ENCODE measurements at regions not wholly inside any gene's neighbourhood (a gene's known extent, or its start where the extent isn't known, plus 50 kb on each side); places are given as distances from the start of the nearest gene placed in this dataset.

GRCh38 chr3:178456621-178457285, 79.5 kb upstream of the KCNMB2 start:
- Histone ChIP-seq H4K20me1 (ENCODE audit: control insufficient read depth, insufficient read depth, low read depth, low read length) (no peaks in the 10 kb centered on the region), H3K36me3 (ENCODE audit: control insufficient read depth, low read length) (no peaks in the 10 kb centered on the region), H3K4me2 (ENCODE audit: low read length) (no peak overlapping the region), H3K79me2 (ENCODE audit: control insufficient read depth, low read length) (no peaks in the 10 kb centered on the region), H3F3A (ENCODE audit: control insufficient read depth, insufficient read depth) (no peaks in the 10 kb centered on the region), H3K9me2 (replicated peaks; ENCODE audit: control insufficient read depth, low read length) (no peaks in the 10 kb centered on the region), H3K27me3 (ENCODE audit: control insufficient read depth, low read length) (no peaks in the 10 kb centered on the region), H3K4me3 (ENCODE audit: low read length) (no peak overlapping the region), H3K9me3 (ENCODE audit: control insufficient read depth, insufficient read depth, low read length) (peaks cover 7% of the 10 kb centered on the region; the same call in 1 of the 2 replicates), H3K27ac (ENCODE audit: low read depth, low read length) (no peak overlapping the region), H3K4me1 (ENCODE audit: control insufficient read depth, low read length) (peaks cover 11% of the 10 kb centered on the region)
- TF ChIP-seq, protein P1, sequence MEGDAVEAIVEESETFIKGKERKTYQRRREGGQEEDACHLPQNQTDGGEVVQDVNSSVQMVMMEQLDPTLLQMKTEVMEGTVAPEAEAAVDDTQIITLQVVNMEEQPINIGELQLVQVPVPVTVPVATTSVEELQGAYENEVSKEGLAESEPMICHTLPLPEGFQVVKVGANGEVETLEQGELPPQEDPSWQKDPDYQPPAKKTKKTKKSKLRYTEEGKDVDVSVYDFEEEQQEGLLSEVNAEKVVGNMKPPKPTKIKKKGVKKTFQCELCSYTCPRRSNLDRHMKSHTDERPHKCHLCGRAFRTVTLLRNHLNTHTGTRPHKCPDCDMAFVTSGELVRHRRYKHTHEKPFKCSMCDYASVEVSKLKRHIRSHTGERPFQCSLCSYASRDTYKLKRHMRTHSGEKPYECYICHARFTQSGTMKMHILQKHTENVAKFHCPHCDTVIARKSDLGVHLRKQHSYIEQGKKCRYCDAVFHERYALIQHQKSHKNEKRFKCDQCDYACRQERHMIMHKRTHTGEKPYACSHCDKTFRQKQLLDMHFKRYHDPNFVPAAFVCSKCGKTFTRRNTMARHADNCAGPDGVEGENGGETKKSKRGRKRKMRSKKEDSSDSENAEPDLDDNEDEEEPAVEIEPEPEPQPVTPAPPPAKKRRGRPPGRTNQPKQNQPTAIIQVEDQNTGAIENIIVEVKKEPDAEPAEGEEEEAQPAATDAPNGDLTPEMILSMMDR (IDR thresholded peaks at IDR 0.05; ENCODE audit: low read depth, low read length, poor library complexity, severe bottlenecking), result no peak
- TF ChIP-seq EZH2phosphoT487 (IDR thresholded peaks at IDR 0.05; ENCODE audit: borderline replicate concordance, low read length), result no peak

- TF ChIP-seq EZH2phosphoT487 (IDR thresholded peaks at IDR 0.05; ENCODE audit: borderline replicate concordance, low read length), result no peak
- TF ChIP-seq, protein P1 (IDR thresholded peaks at IDR 0.05; ENCODE audit: low read depth, low read length, poor library complexity, severe bottlenecking), result no peak
- H3K27ac ChIP-seq (ENCODE audit: low read depth, low read length), result no peak overlapping the region
- peaks cover 7% of the 10 kb centered on the region; the same call in 1 of the 2 replicates for H3K9me3 ChIP-seq (ENCODE audit: control insufficient read depth, insufficient read depth, low read length)
- no peaks in the 10 kb centered on the region for H3K9me2 ChIP-seq (replicated peaks; ENCODE audit: control insufficient read depth, low read length)
- H3K4me3 ChIP-seq (ENCODE audit: low read length), result no peak overlapping the region
- H3K4me2 ChIP-seq (ENCODE audit: low read length), result no peak overlapping the region
- no peaks in the 10 kb centered on the region for H3F3A ChIP-seq (ENCODE audit: control insufficient read depth, insufficient read depth)
- H3K79me2 ChIP-seq (ENCODE audit: control insufficient read depth, low read length), result no peaks in the 10 kb centered on the region
- no peaks in the 10 kb centered on the region for H4K20me1 ChIP-seq (ENCODE audit: control insufficient read depth, insufficient read depth, low read depth, low read length)
- H3K4me1 ChIP-seq (ENCODE audit: control insufficient read depth, low read length), result peaks cover 6% of the 10 kb centered on the region; the same call in 1 of the 2 replicates
- H3K36me3 ChIP-seq (ENCODE audit: control insufficient read depth, low read length), result no peaks in the 10 kb centered on the region
- no peaks in the 10 kb centered on the region for H3K27me3 ChIP-seq (ENCODE audit: control insufficient read depth, low read length)
These were observed 78.7 kb upstream of the KCNMB2 start for GRCh38 chr3:178457511-178457910.

- Histone ChIP-seq H3F3A (ENCODE audit: control insufficient read depth, insufficient read depth) (no peaks in the 10 kb centered on the region), H3K4me3 (ENCODE audit: low read length) (no peak overlapping the region), H3K9me3 (ENCODE audit: control insufficient read depth, insufficient read depth, low read length) (peaks cover 7% of the 10 kb centered on the region; the same call in 1 of the 2 replicates), H3K9me2 (replicated peaks; ENCODE audit: control insufficient read depth, low read length) (no peaks in the 10 kb centered on the region), H4K20me1 (ENCODE audit: control insufficient read depth, insufficient read depth, low read depth, low read length) (no peaks in the 10 kb centered on the region), H3K36me3 (ENCODE audit: control insufficient read depth, low read length) (no peaks in the 10 kb centered on the region), H3K4me1 (ENCODE audit: control insufficient read depth, low read length) (0 out of 2 replicates have a peak, but pooled peaks cover 3% of the 10 kb centered on the region), H3K79me2 (ENCODE audit: control insufficient read depth, low read length) (no peaks in the 10 kb centered on the region), H3K4me2 (ENCODE audit: low read length) (no peak overlapping the region), H3K27me3 (ENCODE audit: control insufficient read depth, low read length) (no peaks in the 10 kb centered on the region), H3K27ac (ENCODE audit: low read depth, low read length) (no peak overlapping the region)
- TF ChIP-seq, protein P1 (IDR thresholded peaks at IDR 0.05; ENCODE audit: low read depth, low read length, poor library complexity, severe bottlenecking), result no peak
- no peak for TF ChIP-seq EZH2phosphoT487 (IDR thresholded peaks at IDR 0.05; ENCODE audit: borderline replicate concordance, low read length)
These were observed 77.8 kb upstream of the KCNMB2 start for GRCh38 chr3:178458313-178459037.
